NCI-H510A treated with DMSO at 0.1 percent for 48 hours (cell line): ENCODE measurements at regions not wholly inside any gene's neighbourhood (a gene's known extent, or its start where the extent isn't known, plus 50 kb on each side); places are given as distances from the start of the nearest gene placed in this dataset.

Source experiments
- DNase-seq: peaks from one replicate; lab custom pipeline; 2025; lab: John Stamatoyannopoulos, UW

DNA sequence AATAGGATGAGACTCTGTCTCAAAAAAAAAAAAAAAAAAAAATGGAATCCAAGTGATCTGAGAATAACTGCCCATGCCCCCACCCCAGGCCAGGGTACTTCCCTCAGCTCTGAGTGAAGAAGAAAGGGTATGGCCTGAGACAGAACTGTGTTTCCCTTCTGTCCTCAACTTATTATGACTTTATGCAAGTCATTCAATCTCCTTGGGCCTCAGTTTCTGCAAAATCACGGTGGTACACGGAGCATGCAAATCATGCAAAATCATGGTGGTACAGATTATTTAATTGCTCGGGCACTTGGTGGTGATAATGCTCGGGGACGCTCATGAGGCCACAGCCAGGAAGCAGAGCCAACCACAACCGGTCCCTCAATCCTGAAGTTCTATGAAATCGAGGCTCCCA is 56.5 kb upstream of the TBX3 start:
- no peak for DNase-seq

DNA sequence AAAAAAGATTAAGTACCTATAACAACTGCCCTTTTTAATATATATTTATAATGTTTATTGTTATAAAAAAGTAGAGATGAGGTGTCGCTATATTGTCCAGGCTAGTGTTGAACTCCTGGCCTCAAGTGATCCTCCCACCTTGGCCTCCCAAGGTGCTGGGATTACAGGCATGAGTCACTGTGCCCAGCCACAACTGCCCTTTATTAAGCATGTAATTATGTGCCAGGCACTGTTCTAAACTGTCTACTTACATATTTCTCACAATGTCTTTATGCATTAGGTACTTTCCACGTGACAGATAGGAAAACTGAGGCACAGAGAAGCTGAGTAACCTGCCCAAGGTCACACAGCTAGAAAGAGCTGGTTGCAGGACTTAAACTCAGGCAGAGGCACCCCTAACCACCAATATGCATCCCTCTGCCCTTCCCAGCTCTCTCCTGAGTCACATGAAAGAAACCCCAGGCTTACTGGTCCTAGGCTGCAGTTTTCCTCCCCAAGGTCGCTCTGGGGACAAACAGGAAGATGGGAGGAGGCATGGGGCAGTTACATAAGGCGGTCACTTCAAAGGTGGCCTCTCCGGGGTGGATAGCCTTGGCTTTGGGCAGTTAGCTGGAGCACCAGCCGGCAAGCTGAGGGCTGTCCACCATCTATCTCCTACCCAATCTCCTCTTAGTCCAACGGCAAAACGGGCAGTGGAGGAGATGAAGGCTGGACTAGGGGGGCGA is 54.6 kb upstream of the TBX3 start:
- no peak for DNase-seq

DNA sequence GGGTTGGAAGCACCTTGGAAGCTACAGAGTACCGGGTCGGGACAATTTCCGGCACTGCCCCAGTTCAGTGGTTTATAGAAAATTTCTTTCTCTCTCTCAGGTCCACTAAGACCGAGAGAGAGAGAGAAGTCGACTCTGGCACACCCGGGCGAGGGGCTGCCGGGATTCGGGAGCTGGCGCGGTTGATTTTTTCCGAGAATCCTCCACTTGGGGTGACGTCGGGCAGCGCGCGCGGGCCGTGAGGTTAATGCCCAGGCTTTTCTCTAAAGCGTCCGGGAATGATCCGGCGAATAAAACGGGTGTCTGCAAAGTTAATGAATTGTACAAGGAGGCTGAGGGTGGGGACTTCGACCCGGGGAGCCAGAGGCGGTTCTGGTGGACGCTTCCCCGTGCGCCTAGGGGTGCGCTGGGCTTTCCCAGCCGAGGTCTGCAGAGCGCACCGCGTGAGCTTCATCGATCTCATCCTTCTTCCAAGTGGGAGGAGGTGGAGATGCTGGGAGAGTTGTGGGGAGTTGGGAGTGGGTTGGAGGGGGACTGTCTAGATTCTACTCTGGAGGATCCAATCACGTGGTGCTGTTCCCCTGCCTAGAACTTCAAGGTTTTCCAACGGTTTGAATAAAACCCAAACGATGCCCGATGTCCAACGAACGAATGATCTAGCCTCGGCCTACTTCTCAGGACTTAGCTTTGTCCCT is 51.9 kb upstream of the TBX3 start:
- no peak for DNase-seq

DNA sequence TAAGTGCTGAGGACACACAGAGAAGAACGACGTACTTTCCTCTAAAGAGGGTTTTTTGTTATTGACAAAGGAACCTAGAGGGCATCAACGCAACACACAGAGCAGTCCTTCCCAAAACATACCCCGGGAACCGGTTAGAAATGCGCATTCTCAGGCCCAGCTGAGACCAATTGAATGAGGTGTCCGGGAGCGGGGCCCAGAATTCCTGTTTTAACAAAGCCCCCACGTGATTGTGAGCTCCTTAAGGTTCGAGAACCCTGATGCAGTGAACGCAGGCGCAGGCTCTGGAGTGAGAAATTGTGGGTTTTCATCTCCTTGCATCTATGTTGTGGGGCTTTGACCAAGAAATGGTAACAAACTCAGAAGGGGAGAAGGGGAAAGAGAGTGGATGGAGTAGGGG is 51.0 kb upstream of the TBX3 start:
- DNase-seq: no peak

DNA sequence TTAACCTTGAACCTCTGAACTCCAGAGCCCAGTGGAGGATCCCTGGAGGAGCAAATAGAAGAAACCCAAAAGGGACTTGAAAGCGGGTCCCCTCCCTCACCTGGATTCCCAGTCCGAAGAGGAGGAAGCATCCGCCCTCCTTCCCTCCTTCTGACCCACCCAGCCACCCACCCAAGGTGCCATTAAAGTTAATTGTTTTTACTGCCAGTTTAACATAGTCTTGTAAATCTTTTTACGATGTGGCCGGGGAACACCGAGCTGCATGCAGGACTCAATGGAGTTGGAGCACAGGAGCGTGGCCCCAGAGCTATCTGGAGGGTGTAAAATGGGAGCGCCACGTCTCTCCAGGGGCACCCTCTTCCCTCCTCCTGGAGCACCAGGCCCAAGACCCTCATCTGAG is 49.9 kb upstream of the TBX3 start:
- DNase-seq: no peak
